A549 (cell line): ENCODE measurements at regions not wholly inside any gene's neighbourhood (a gene's known extent, or its start where the extent isn't known, plus 50 kb on each side); places are given as distances from the start of the nearest gene placed in this dataset.
"Not testable (repeated sequence)": the region's sequence is repeated elsewhere in the genome, so short reads cannot be mapped to it uniquely, and the experiment has no call there.

Source experiments
- ATAC-seq, 2 experiments: fragments of 200-7000 bp in 1 of 2; fragments of >200 bp in 1 of 2; cut with Nextera tagmentation in 1 of 2; cut with Tn5 transposase in 1 of 2; 3 replicates each; pipeline versions ENCODE4 v1.8.0 to v1.9.1; 2018 to 2020; ENCODE audit warnings: mild to moderate bottlenecking in 1 of 2, moderate library complexity in 1 of 2
- CTCF ChIA-PET: fragments of 300-600 bp; sonication (Branson Sonifier 250); formaldehyde crosslinking; extraction: SDS; loops from one replicate; lab custom pipeline; 2021; ENCODE audit warnings: antibody characterized with exemption, inconsistent platforms; lab: Yijun Ruan, JAX
- POLR2A ChIA-PET: fragments of 350-600 bp; formaldehyde crosslinking; extraction: SDS; loops from one replicate; lab custom pipeline; 2021; ENCODE audit warnings: antibody characterized with exemption, inconsistent platforms; lab: Yijun Ruan, JAX
- DNase-seq, 2 experiments: peaks; one replicate each; pipeline versions ENCODE4 v3.0.0 to v3.0.0-alpha.2; 2011 to 2016; ENCODE audit warnings: low read depth in 1 of 2, low spot score in 1 of 2
- FAIRE-seq: peaks from 2 replicates; lab custom pipeline; 2011; peaks lifted over from hg19 to GRCh38; lab: Jason Lieb, UNC
- H3K27ac ChIP-seq, 2 experiments: fragments of >200 bp; sonication (Bioruptor Twin); formaldehyde crosslinking; 3 replicates each; pipeline ENCODE4 v1.5.1; 2016 to 2017
- H3K4me1 ChIP-seq: fragments of >200 bp; sonication (Bioruptor Twin); formaldehyde crosslinking; 3 replicates; pipeline ENCODE4 v1.6.1; 2016
- H3K4me2 ChIP-seq: fragments of >200 bp; sonication (Bioruptor Twin); formaldehyde crosslinking; 3 replicates; pipeline ENCODE4 v1.6.1; 2016
- H3K4me3 ChIP-seq: fragments of >200 bp; sonication (Bioruptor Twin); formaldehyde crosslinking; 3 replicates; pipeline ENCODE4 v1.5.1; 2016
- H3K9me3 ChIP-seq: fragments of >200 bp; sonication (Bioruptor Twin); formaldehyde crosslinking; 3 replicates; pipeline ENCODE4 v1.6.1; 2016
- BHLHE40 ChIP-seq: IDR thresholded peaks from 2 replicates; pipeline ENCODE4 v1.6.1; 2012; ENCODE audit warnings: low read depth, low read length, inconsistent platforms
- CEBPB ChIP-seq, 2 experiments: fragments of >200 bp in 1 of 2; sonication (Bioruptor Twin) in 1 of 2; formaldehyde crosslinking in 1 of 2; IDR thresholded peaks; 2 replicates each; pipeline ENCODE4 v1.6.1; 2012 to 2016
- EHF ChIP-seq: fragments of 250-450 bp; sonication (Bioruptor Pico); IDR thresholded peaks from 2 replicates; pipeline ENCODE4 v1.5.0; 2020; ENCODE audit warnings: mild to moderate bottlenecking
- FOSB ChIP-seq: fragments of 250-450 bp; sonication (Bioruptor Pico); IDR thresholded peaks from 2 replicates; pipeline ENCODE4 v1.5.0; 2020; ENCODE audit warnings: mild to moderate bottlenecking, moderate library complexity
- FOSL2 ChIP-seq, 2 experiments: fragments of 450-650 bp in 1 of 2; fragments of >200 bp in 1 of 2; sonication (Bioruptor Twin) in 1 of 2; formaldehyde crosslinking; IDR thresholded peaks; 2 replicates each; pipeline versions ENCODE4 v1.5.0 to v1.6.1; 2016 to 2020; ENCODE audit warnings: mild to moderate bottlenecking in 1 of 2, moderate library complexity in 1 of 2
- HEYL ChIP-seq: fragments of 250-450 bp; sonication (Bioruptor Pico); IDR thresholded peaks from 2 replicates; pipeline ENCODE4 v1.8.0; 2021; ENCODE audit warnings: mild to moderate bottlenecking, moderate library complexity
- HOXA7 ChIP-seq: fragments of 250-450 bp; sonication (Bioruptor Pico); IDR thresholded peaks from 2 replicates; pipeline ENCODE4 v1.5.0; 2020; ENCODE audit warnings: mild to moderate bottlenecking, moderate library complexity
- HOXB13 ChIP-seq: fragments of 250-450 bp; sonication (Bioruptor Pico); IDR thresholded peaks from 2 replicates; pipeline ENCODE4 v1.5.0; 2020; ENCODE audit warnings: low read depth, mild to moderate bottlenecking, moderate library complexity
- HOXB5 ChIP-seq: fragments of 250-450 bp; sonication (Bioruptor Pico); IDR thresholded peaks from 2 replicates; pipeline ENCODE4 v1.5.0; 2020; ENCODE audit warnings: mild to moderate bottlenecking, moderate library complexity
- KDM5A ChIP-seq: fragments of 200-600 bp; sonication (generic); IDR thresholded peaks from 2 replicates; pipeline ENCODE4 v1.6.1; 2016; ENCODE audit warnings: antibody characterized with exemption, mild to moderate bottlenecking
- PBX3 ChIP-seq: IDR thresholded peaks from 2 replicates; pipeline ENCODE4 v1.6.1; 2012
- RAD21 ChIP-seq, 2 experiments: fragments of >200 bp in 1 of 2; sonication (Bioruptor Twin) in 1 of 2; formaldehyde crosslinking in 1 of 2; IDR thresholded peaks in 1 of 2; conservative IDR thresholded peaks in 1 of 2; 2 replicates in 1 of 2; 3 replicates in 1 of 2; pipeline ENCODE4 v1.6.1; 2012 to 2018; ENCODE audit warnings: inconsistent platforms in 1 of 2
- SMC3 ChIP-seq: fragments of >200 bp; sonication (Bioruptor Twin); formaldehyde crosslinking; IDR thresholded peaks from 3 replicates; pipeline ENCODE4 v1.6.1; 2018; ENCODE audit warnings: inconsistent platforms
- WGBS: methylation state at CpG from one replicate; pipeline ENCODE4 v1.1.6; 2017; ENCODE audit errors: missing lambda C conversion rate; 5-methylcytosine and 5-hydroxymethylcytosine counted together

GRCh38 chr6:144955859-144956258 is 670.7 kb downstream of the UTRN start:
- ATAC-seq: peak in 1 of 2 experiments; percentile 55; a peak in 2 of 6 replicates
- ChIA-PET CTCF (no interaction called here), POLR2A (no interaction called here)
- H3K9me3 ChIP-seq: no peaks in the 10 kb centered on the region
- peak in 1 of 2 experiments; percentile 27 for DNase-seq
- peaks cover 28% of the 10 kb centered on the region; the same call in 2 of the 3 replicates for H3K4me1 ChIP-seq
- no peak for TF ChIP-seq RAD21 (conservative IDR thresholded peaks at IDR 0.05 in 1 of 2, IDR thresholded peaks at IDR 0.05 in 1 of 2)
- TF ChIP-seq FOSB (CRISPR knock-in tag): no peak
- TF ChIP-seq KDM5A: no peak
- no peak for TF ChIP-seq SMC3
- TF ChIP-seq PBX3: no peak
- no peak for TF ChIP-seq CEBPB (IDR thresholded peaks at IDR 0.05)
- no peak for TF ChIP-seq HOXB5 (CRISPR knock-in tag)
- no peak for TF ChIP-seq HOXB13 (CRISPR knock-in tag)
- no peak overlapping the region for H3K4me3 ChIP-seq
- FAIRE-seq: no peak
- WGBS: 41% methylated on average over 3 of the region's 3 CpGs
- peak overlapping the region; percentile 39; the same call in 1 of the 3 replicates for H3K4me2 ChIP-seq
- H3K27ac ChIP-seq: peak overlapping the region; percentile 4 to 35; a peak in 1 of 6 replicates

DNA sequence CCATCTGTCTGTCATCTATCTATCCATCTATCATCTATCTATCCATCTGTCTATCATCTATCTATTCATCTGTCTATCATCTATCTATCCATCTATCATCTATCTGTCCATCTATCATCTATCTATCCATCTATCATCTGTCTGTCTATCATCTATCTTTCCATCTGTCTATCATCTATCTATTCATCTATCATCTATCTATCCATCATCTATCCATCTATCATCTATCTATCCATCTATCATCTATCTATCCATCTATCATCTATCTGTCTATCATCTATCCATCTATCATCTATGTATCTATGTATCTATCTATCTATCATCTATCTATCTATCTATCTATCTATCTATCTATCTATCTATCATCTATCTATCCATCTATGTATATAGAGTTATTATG is 671.6 kb downstream of the UTRN start:
- H3K4me1 ChIP-seq: peaks cover 28% of the 10 kb centered on the region; the same call in 2 of the 3 replicates
- DNase-seq, FAIRE-seq, H3K4me3 ChIP-seq, POLR2A ChIA-PET, H3K9me3 ChIP-seq, H3K27ac ChIP-seq, ATAC-seq, CTCF ChIA-PET: not testable (repeated sequence)
- H3K4me2 ChIP-seq: peak overlapping the region; percentile 5; the same call in 2 of the 3 replicates

- ChIA-PET POLR2A (no interaction called here), CTCF (interaction anchor here (0.6 kb wide), 1 partner anchor 68 kb away, joined by 3 read pairs; no protein-coding TSS in a partner anchor)
- TF ChIP-seq HEYL (CRISPR knock-in tag) (no peak), FOSL2 (IDR thresholded peaks at IDR 0.05) (no peak), FOSL2 (CRISPR knock-in tag; IDR thresholded peaks at IDR 0.05) (peak; percentile 29; the same call in 1 of the 2 replicates), CEBPB (IDR thresholded peaks at IDR 0.05) (peak in 1 of 2 experiments; percentile 68; a peak in 2 of 4 replicates)
- Histone ChIP-seq H3K27ac (no peak overlapping the region), H3K4me3 (no peak overlapping the region), H3K4me2 (peak overlapping the region; percentile 5; the same call in 2 of the 3 replicates), H3K9me3 (no peaks in the 10 kb centered on the region), H3K4me1 (peaks cover 28% of the 10 kb centered on the region; the same call in 2 of the 3 replicates)
- no peak for FAIRE-seq
- ATAC-seq: peak in 1 of 2 experiments; percentile 77; a peak in 3 of 6 replicates
- 0% methylated on average over 1 of the region's 1 CpG for WGBS
- DNase-seq: peak in 1 of 2 experiments; percentile 32
Observed at GRCh38 chr6:144957236-144957937, 672.3 kb downstream of the UTRN start.

GRCh38 chr6:144969154-144969553 is 684.0 kb downstream of the UTRN start:
- Histone ChIP-seq H3K4me1 (no peaks in the 10 kb centered on the region), H3K9me3 (no peaks in the 10 kb centered on the region), H3K4me3 (no peak overlapping the region), H3K4me2 (no peak overlapping the region), H3K27ac (no peak overlapping the region)
- POLR2A ChIA-PET: no interaction called here
- WGBS: 51% methylated on average over 3 of the region's 3 CpGs
- no peak for DNase-seq
- CTCF ChIA-PET: interaction anchor here (0.6 to 0.9 kb wide), 2 partner anchors 9 to 385 kb away, joined by 3 to 4 read pairs; no protein-coding TSS in a partner anchor
- FAIRE-seq: no peak
- no peak for TF ChIP-seq EHF (CRISPR knock-in tag)
- TF ChIP-seq FOSB (CRISPR knock-in tag): no peak
- TF ChIP-seq HOXA7: no peak
- no peak for TF ChIP-seq BHLHE40
- ATAC-seq: no peak
